ENCODE measurements at regions not wholly inside any gene's neighbourhood (a gene's known extent, or its start where the extent isn't known, plus 50 kb on each side); places are given as distances from the start of the nearest gene placed in this dataset.

- TF ChIP-seq EZH2 (IDR thresholded peaks at IDR 0.05; ENCODE audit: low read length) (no peak), CTCF (optimal IDR thresholded peaks at IDR 0.05 in 1 of 3, IDR thresholded peaks at IDR 0.05 in 1 of 3, conservative IDR thresholded peaks at IDR 0.05 in 1 of 3; ENCODE audit: extremely low read depth in 1 of 3, insufficient read depth in 2 of 3, low read length in 3 of 3) (no peak)
- DNase-seq (ENCODE audit: low read depth, low spot score) (no peak), FAIRE-seq (no peak)
- H3K36me3 ChIP-seq (ENCODE audit: control insufficient read depth in 2 of 2, extremely low read depth in 1 of 2, insufficient read depth in 2 of 2, low read length in 2 of 2), result no peaks in the 10 kb centered on the region
- H3K9me3 ChIP-seq (ENCODE audit: control insufficient read depth, low read depth, low read length), result no peaks in the 10 kb centered on the region
- no peaks in the 10 kb centered on the region for H3K9me1 ChIP-seq (ENCODE audit: control insufficient read depth, extremely low read depth, insufficient read depth, low read length)
- H3K9ac ChIP-seq (ENCODE audit: control insufficient read depth, extremely low read depth, insufficient read depth, low read length), result no peak overlapping the region
- H3K4me3 ChIP-seq (ENCODE audit: control insufficient read depth in 2 of 3, extremely low read depth in 1 of 3, insufficient read depth in 2 of 3, low read depth in 1 of 3, low read length in 3 of 3), result no peak overlapping the region
- H3K4me1 ChIP-seq (ENCODE audit: control insufficient read depth, extremely low read depth, insufficient read depth, low read length), result no peaks in the 10 kb centered on the region
- H4K20me1 ChIP-seq (ENCODE audit: control insufficient read depth, extremely low read depth, insufficient read depth, low read length), result no peaks in the 10 kb centered on the region
- no peaks in the 10 kb centered on the region for H3K27me3 ChIP-seq (ENCODE audit: control insufficient read depth, extremely low read depth, insufficient read depth, low read length)
- H3K4me2 ChIP-seq (ENCODE audit: control insufficient read depth, extremely low read depth, insufficient read depth, low read depth, low read length), result no peak overlapping the region
- H3K79me2 ChIP-seq (ENCODE audit: control insufficient read depth, insufficient read depth, low read length), result no peaks in the 10 kb centered on the region
- no peak overlapping the region for H3K27ac ChIP-seq (ENCODE audit: control insufficient read depth, insufficient read depth, low read length)
- H2AFZ ChIP-seq (ENCODE audit: control insufficient read depth, low read length), result no peak overlapping the region
- dilution Hi-C loops (cut with MboI; ENCODE audit: extremely low pct_ligation_motif_present, low sequenced_read_pairs), result no loop called here
These were observed 327.0 kb upstream of the CDH7 start for GRCh38 chr18:65423776-65424175.

GRCh38 chr18:65422544-65423136, 328.2 kb upstream of the CDH7 start:
- no peaks in the 10 kb centered on the region for H3K9me1 ChIP-seq (ENCODE audit: control insufficient read depth, extremely low read depth, insufficient read depth, low read length)
- H3K4me2 ChIP-seq (ENCODE audit: control insufficient read depth, extremely low read depth, insufficient read depth, low read depth, low read length), result no peak overlapping the region
- no peak overlapping the region for H3K9ac ChIP-seq (ENCODE audit: control insufficient read depth, extremely low read depth, insufficient read depth, low read length)
- no peak overlapping the region for H3K27ac ChIP-seq (ENCODE audit: control insufficient read depth, insufficient read depth, low read length)
- no peak overlapping the region for H2AFZ ChIP-seq (ENCODE audit: control insufficient read depth, low read length)
- no peak for DNase-seq (ENCODE audit: low read depth, low spot score)
- H3K4me1 ChIP-seq (ENCODE audit: control insufficient read depth, extremely low read depth, insufficient read depth, low read length), result no peaks in the 10 kb centered on the region
- no peak for FAIRE-seq
- H3K36me3 ChIP-seq (ENCODE audit: control insufficient read depth in 2 of 2, extremely low read depth in 1 of 2, insufficient read depth in 2 of 2, low read length in 2 of 2), result no peaks in the 10 kb centered on the region
- H3K27me3 ChIP-seq (ENCODE audit: control insufficient read depth, extremely low read depth, insufficient read depth, low read length), result no peaks in the 10 kb centered on the region
- dilution Hi-C loops (cut with MboI; ENCODE audit: extremely low pct_ligation_motif_present, low sequenced_read_pairs), result no loop called here
- H4K20me1 ChIP-seq (ENCODE audit: control insufficient read depth, extremely low read depth, insufficient read depth, low read length), result no peaks in the 10 kb centered on the region
- no peaks in the 10 kb centered on the region for H3K9me3 ChIP-seq (ENCODE audit: control insufficient read depth, low read depth, low read length)
- H3K4me3 ChIP-seq (ENCODE audit: control insufficient read depth in 2 of 3, extremely low read depth in 1 of 3, insufficient read depth in 2 of 3, low read depth in 1 of 3, low read length in 3 of 3), result no peak overlapping the region
- no peaks in the 10 kb centered on the region for H3K79me2 ChIP-seq (ENCODE audit: control insufficient read depth, insufficient read depth, low read length)
- no peak for TF ChIP-seq CTCF (optimal IDR thresholded peaks at IDR 0.05 in 1 of 3, IDR thresholded peaks at IDR 0.05 in 1 of 3, conservative IDR thresholded peaks at IDR 0.05 in 1 of 3; ENCODE audit: extremely low read depth in 1 of 3, insufficient read depth in 2 of 3, low read length in 3 of 3)
- no peak for TF ChIP-seq EZH2 (IDR thresholded peaks at IDR 0.05; ENCODE audit: low read length)

All from keratinocyte (primary cell).